Loucy (cell line): ENCODE measurements at regions not wholly inside any gene's neighbourhood (a gene's known extent, or its start where the extent isn't known, plus 50 kb on each side); places are given as distances from the start of the nearest gene placed in this dataset.

ENCODE experiments used
- H2AFZ ChIP-seq: fragments of 200-600 bp; sonication (generic); 2 replicates; pipeline ENCODE4 v1.6.0; 2016; ENCODE audit warnings: antibody characterized with exemption, mild to moderate bottlenecking, low read length, moderate library complexity
- H3F3A ChIP-seq: fragments of 200-600 bp; 2 replicates; pipeline ENCODE4 v1.6.0; 2016; ENCODE audit warnings: antibody characterized with exemption, low read depth, mild to moderate bottlenecking
- H3K27me3 ChIP-seq: fragments of 200-600 bp; sonication (generic); 2 replicates; pipeline ENCODE4 v1.6.1; 2014; ENCODE audit warnings: low read length, mild to moderate bottlenecking; ENCODE audit not compliant: insufficient read depth, poor library complexity, severe bottlenecking
- H3K36me3 ChIP-seq: fragments of 200-600 bp; sonication (generic); 2 replicates; pipeline ENCODE4 v1.6.1; 2016; ENCODE audit warnings: low read length; ENCODE audit not compliant: insufficient read depth
- H3K4me1 ChIP-seq: fragments of 200-600 bp; sonication (generic); 2 replicates; pipeline ENCODE4 v1.5.1; 2014; ENCODE audit warnings: low read length, mild to moderate bottlenecking; ENCODE audit not compliant: insufficient read depth, poor library complexity, severe bottlenecking
- H3K4me2 ChIP-seq: fragments of 200-600 bp; sonication (generic); 2 replicates; pipeline ENCODE4 v1.6.0; 2014; ENCODE audit warnings: antibody characterized with exemption, low read length, low read depth, mild to moderate bottlenecking; ENCODE audit not compliant: poor library complexity, severe bottlenecking
- H3K4me3 ChIP-seq: fragments of 200-600 bp; sonication (generic); 2 replicates; pipeline ENCODE4 v1.5.1; 2014; ENCODE audit warnings: low read length, mild to moderate bottlenecking, mixed read lengths; ENCODE audit not compliant: poor library complexity, severe bottlenecking
- H3K79me2 ChIP-seq: fragments of 200-600 bp; sonication (generic); 2 replicates; pipeline ENCODE4 v1.6.1; 2014; ENCODE audit warnings: low read length; ENCODE audit not compliant: insufficient read depth
- H3K9ac ChIP-seq: fragments of 200-600 bp; sonication (generic); 2 replicates; pipeline ENCODE4 v1.6.0; 2014; ENCODE audit warnings: mild to moderate bottlenecking, low read depth, low read length, moderate library complexity; ENCODE audit not compliant: poor library complexity, severe bottlenecking
- H3K9me2 ChIP-seq: fragments of 200-600 bp; sonication (generic); replicated peaks from 2 replicates; pipeline ENCODE4 v1.6.1; 2016; ENCODE audit warnings: low read depth, low read length, mixed read lengths
- H3K9me3 ChIP-seq: fragments of 200-600 bp; sonication (generic); 2 replicates; pipeline ENCODE4 v1.6.1; 2014; ENCODE audit warnings: mild to moderate bottlenecking, antibody characterized with exemption, low read length, low read depth; ENCODE audit not compliant: insufficient read depth
- H4K20me1 ChIP-seq: fragments of 200-600 bp; sonication (generic); 2 replicates; pipeline ENCODE4 v1.6.0; 2014; ENCODE audit warnings: antibody characterized with exemption, low read length, mild to moderate bottlenecking; ENCODE audit not compliant: insufficient read depth, poor library complexity, severe bottlenecking
- EZH2phosphoT487 ChIP-seq: fragments of 200-600 bp; IDR thresholded peaks from 2 replicates; pipeline ENCODE4 v1.6.1; 2018; ENCODE audit warnings: antibody characterized with exemption, mild to moderate bottlenecking, moderate library complexity, borderline replicate concordance
- TF ChIP-seq, protein P1 (sequence below): fragments of 200-600 bp; sonication (generic); conservative IDR thresholded peaks from 2 replicates; pipeline ENCODE4 v1.5.1; 2014; ENCODE audit warnings: mild to moderate bottlenecking, antibody characterized with exemption, low read length

DNA sequence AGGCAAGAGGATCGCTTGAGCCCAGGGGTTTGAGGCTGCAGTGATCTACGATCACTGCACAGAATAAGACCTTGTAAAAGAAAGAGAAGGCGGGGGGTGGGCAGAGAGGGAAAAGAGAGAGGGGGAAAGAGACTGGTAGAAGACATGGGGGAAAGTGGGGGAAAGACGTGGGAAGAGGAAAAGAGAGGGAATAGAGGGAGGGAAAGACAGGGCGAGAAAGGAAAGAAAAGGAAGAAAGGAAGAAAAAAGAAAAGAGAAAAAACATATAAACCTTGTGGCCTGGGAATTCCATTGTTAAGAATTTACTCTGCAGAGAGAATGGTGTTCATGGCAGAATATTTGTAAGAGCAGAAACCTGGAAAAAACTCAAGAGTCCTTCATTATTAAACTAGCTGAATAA lies 120.4 kb downstream of the RMI2 start:
- no peaks in the 10 kb centered on the region for H3K36me3 ChIP-seq
- H3K4me2 ChIP-seq = no peak overlapping the region
- H4K20me1 ChIP-seq = no peaks in the 10 kb centered on the region
- no peak overlapping the region for H3K9ac ChIP-seq
- H3K9me2 ChIP-seq = no peaks in the 10 kb centered on the region
- TF ChIP-seq EZH2phosphoT487 = no peak
- TF ChIP-seq, protein P1, sequence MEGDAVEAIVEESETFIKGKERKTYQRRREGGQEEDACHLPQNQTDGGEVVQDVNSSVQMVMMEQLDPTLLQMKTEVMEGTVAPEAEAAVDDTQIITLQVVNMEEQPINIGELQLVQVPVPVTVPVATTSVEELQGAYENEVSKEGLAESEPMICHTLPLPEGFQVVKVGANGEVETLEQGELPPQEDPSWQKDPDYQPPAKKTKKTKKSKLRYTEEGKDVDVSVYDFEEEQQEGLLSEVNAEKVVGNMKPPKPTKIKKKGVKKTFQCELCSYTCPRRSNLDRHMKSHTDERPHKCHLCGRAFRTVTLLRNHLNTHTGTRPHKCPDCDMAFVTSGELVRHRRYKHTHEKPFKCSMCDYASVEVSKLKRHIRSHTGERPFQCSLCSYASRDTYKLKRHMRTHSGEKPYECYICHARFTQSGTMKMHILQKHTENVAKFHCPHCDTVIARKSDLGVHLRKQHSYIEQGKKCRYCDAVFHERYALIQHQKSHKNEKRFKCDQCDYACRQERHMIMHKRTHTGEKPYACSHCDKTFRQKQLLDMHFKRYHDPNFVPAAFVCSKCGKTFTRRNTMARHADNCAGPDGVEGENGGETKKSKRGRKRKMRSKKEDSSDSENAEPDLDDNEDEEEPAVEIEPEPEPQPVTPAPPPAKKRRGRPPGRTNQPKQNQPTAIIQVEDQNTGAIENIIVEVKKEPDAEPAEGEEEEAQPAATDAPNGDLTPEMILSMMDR = no peak
- no peaks in the 10 kb centered on the region for H3K27me3 ChIP-seq
- no peaks in the 10 kb centered on the region for H3K4me1 ChIP-seq
- no peak overlapping the region for H2AFZ ChIP-seq
- H3F3A ChIP-seq = no peaks in the 10 kb centered on the region
- no peaks in the 10 kb centered on the region for H3K9me3 ChIP-seq
- no peak overlapping the region for H3K4me3 ChIP-seq
- no peaks in the 10 kb centered on the region for H3K79me2 ChIP-seq

DNA sequence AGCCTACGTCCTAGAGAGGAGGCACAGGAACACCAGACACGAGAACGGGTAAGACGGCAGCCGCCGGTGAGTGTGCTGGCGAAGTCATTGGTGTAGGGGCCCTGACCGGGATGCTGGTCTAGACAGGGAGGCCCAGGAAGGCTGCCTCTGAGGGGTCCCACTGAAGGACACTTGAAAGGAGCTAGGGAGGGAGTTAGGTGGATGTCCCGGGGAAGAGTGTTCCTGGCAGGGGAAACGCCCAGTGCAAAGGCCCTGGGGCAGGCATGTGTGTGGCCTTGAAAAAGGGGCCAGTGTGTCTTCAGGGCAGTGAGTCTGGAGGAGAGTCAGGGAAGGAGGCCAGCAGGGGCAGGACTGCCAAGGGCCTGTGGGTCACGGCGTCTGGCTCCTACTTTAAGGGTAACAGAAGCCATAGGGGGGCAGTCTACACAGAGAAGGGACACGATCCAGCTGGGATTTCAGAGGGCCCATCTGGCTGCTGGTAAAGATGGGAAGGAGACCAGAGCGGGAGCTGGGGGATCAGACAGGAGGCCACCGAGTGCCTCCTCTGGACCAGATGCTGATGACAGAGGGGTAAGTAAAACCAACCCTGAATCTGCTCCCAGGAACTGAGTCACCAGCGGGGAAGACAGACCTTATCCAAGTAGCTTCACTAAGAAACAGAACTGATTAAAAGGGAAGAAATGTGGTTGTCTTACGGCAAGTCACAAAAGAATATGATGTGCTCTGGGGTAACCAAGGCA lies 115.9 kb downstream of the LITAF start:
- no peaks in the 10 kb centered on the region for H4K20me1 ChIP-seq
- no peak overlapping the region for H3K4me3 ChIP-seq
- TF ChIP-seq, protein P1 = no peak
- TF ChIP-seq EZH2phosphoT487 = no peak
- no peaks in the 10 kb centered on the region for H3K36me3 ChIP-seq
- no peaks in the 10 kb centered on the region for H3K4me1 ChIP-seq
- H3F3A ChIP-seq = no peaks in the 10 kb centered on the region
- H3K4me2 ChIP-seq = no peak overlapping the region
- no peak overlapping the region for H3K9ac ChIP-seq
- H2AFZ ChIP-seq = no peak overlapping the region
- no peaks in the 10 kb centered on the region for H3K9me2 ChIP-seq
- H3K9me3 ChIP-seq = no peaks in the 10 kb centered on the region
- H3K27me3 ChIP-seq = no peaks in the 10 kb centered on the region
- no peaks in the 10 kb centered on the region for H3K79me2 ChIP-seq

DNA sequence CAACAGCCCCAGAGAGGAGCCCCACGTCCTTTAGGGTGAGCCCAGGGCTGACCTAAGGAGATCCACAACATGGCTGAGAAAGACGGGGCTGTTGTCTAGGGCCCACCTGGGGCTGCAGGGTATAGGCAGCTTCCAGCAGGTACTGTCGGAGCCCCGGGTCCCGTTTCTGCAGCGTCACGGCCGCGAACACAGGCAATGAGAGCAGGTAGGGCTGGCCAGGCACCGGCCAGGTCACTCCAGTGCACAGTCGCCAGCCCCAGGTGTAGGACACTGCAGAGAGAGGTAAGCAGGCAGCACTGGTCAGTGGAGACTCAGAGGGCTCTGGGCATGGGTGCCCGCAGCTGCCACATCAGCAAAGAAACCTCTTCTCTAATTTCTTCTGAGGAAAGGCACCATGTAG lies 115.2 kb downstream of the LITAF start:
- Histone ChIP-seq H3K4me2 (no peak overlapping the region), H3K4me3 (no peak overlapping the region), H2AFZ (no peak overlapping the region), H4K20me1 (no peaks in the 10 kb centered on the region), H3K36me3 (no peaks in the 10 kb centered on the region), H3K9ac (no peak overlapping the region), H3K79me2 (no peaks in the 10 kb centered on the region), H3K9me3 (no peaks in the 10 kb centered on the region), H3K9me2 (no peaks in the 10 kb centered on the region), H3K4me1 (no peaks in the 10 kb centered on the region), H3F3A (no peaks in the 10 kb centered on the region), H3K27me3 (no peaks in the 10 kb centered on the region)
- TF ChIP-seq, protein P1 = no peak
- no peak for TF ChIP-seq EZH2phosphoT487
